ENCODE measurements at regions not wholly inside any gene's neighbourhood (a gene's known extent, or its start where the extent isn't known, plus 50 kb on each side); places are given as distances from the start of the nearest gene placed in this dataset.
"Not testable (repeated sequence)": the region's sequence is repeated elsewhere in the genome, so short reads cannot be mapped to it uniquely, and the experiment has no call there.

DNA sequence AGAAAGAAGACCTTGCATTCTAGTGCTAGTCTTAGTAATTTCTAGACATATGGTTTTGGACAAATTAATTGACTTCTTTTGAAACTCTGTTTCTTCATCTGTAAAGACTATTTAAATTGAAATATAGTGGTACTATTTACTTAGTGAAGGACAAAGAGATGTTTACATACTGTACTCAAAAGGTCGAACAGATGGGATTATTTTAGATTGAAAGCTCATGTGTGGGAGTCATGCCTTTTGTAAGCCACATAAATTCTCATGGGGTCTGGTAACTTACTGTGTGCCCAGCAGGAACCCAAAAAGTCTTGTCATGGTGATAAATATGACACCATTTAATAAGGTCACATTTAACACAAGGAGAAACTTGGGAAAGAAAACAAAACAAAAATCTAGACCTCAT lies 368.2 kb upstream of the CITED2 start:
- DNase-seq = no peak

DNA sequence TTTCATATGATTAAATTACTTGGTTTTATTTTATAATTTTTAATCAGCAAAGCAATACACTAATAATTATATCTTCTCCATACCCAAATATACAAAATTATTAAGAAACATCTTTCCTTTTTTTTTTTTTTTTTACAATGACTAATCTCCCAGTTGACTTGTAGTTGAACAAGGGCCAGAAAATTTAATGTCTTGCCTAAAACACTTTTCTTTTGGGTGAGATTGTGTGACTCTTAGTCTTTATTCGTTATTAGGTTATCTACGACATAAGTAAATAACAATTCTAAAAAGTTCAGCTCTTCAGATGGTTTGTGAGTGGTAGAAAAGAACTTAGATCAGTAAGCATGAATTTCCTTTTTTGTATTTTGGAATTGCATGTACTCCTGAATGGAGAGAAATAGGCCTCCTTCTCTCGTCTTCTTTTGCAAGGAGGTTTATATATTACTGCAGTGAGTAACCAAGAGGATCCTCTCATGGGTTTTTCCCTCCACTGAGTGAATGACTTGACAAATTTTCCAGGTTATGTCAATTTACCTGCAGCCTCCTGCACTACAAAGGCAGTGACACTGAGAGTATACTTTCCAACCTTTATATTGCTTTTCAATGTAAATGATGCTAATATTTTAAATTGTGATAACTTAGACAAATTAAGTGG lies 364.5 kb upstream of the CITED2 start:
- no peak for DNase-seq

- DNase-seq = no peak
Measured at GRCh38 chr6:139736325-139736906, 362.0 kb upstream of the CITED2 start.

- DNase-seq = no peak
Measured at GRCh38 chr6:139732451-139732850, 358.0 kb upstream of the CITED2 start.

- no peak for DNase-seq
Measured at GRCh38 chr6:139730340-139730974, 356.0 kb upstream of the CITED2 start.

DNA sequence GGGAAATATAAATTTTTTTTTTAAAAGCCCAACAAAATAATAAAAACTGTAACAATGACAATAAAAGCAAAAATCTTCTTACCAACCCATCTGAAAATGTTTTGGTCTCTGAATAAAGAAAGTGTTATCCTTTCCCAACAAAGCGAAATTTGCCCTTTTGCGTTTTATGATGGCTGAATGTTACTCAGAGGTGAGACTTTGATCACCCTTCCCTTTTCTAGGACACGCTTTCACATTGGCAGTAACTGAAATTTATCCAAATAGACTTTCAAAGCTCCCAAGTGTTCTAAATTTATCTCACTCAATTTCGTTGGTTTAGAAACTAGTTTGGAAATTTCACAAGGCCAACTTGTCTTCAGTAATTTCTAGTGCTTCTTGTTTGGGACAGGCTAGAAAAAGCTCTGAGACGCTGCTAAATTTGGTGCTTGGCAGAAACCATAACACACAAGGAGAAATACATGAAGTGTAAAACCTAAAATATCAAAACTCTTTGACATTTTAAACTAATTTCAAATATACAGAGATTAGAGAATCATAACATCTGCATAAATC lies 354.5 kb upstream of the CITED2 start:
- no peak for DNase-seq

GRCh38 chr6:139726272-139726671 lies 351.8 kb upstream of the CITED2 start:
- DNase-seq = not testable (repeated sequence)

GRCh38 chr6:139722530-139722929 lies 348.1 kb upstream of the CITED2 start:
- no peak for DNase-seq

GRCh38 chr6:139721954-139722353 lies 347.5 kb upstream of the CITED2 start:
- no peak for DNase-seq

GRCh38 chr6:139713900-139714506 lies 339.6 kb upstream of the CITED2 start:
- no peak for DNase-seq

DNA sequence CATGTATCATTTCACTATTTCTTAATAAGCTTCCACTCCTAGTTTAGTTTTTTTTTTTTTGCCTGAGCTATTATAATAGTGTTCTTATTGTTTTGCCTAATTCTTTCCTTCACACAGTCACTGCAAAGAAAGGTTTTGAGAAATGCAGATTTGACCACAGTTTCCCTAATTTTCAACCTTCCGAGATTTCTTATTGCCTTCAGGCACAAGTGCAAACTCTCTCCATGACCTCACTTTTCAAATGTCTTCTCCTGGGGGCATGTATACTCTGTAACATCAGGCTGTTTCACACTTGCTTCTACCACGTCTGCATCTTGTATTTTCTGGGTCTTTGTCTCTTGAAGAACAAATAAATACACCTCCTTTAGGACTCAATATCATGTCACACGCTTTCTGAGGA lies 339.0 kb upstream of the CITED2 start:
- DNase-seq = no peak

GRCh38 chr6:139712830-139713229 lies 338.4 kb upstream of the CITED2 start:
- DNase-seq = no peak

- DNase-seq = no peak
Measured at GRCh38 chr6:139711804-139712585, 337.5 kb upstream of the CITED2 start.

DNA sequence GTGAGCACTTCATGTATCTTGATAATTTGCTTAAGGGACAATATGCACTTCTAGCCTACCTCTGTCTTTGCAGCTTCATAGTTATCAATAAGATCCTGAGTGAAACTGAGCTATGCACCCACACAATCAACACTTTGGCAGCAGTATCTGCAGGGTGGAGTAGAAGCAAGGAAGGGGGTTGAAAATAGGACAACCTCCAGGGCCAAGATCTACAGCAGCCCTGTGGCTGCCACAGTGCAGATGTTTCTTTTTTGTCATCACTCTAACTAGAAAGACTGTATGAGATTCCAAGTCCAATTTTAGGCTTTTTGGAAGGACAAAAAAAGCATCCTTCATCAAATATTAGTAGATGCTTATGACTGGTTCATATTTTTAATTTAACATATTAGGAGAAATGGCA lies 336.1 kb upstream of the CITED2 start:
- DNase-seq = no peak

- DNase-seq = no peak
Measured at GRCh38 chr6:139708337-139709199, 334.1 kb upstream of the CITED2 start.

DNA sequence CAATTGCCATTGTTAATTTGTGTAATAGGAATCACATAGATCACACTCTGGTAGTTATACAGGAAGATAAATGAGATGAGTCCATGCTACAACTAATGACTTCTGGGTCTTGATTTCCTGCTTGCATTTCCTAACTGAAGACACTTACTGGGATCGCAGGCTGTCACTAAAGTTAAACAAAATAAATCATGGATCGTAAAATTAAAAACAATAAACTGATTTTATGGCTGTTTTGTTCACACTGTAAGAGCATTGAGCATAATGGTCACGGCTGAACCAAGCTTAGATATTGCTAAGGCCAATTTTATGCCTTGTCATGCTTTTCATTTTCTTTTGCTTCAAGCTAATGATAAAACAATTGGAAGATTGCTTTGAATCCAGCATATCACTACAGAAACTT lies 332.5 kb upstream of the CITED2 start:
- no peak for DNase-seq

DNA sequence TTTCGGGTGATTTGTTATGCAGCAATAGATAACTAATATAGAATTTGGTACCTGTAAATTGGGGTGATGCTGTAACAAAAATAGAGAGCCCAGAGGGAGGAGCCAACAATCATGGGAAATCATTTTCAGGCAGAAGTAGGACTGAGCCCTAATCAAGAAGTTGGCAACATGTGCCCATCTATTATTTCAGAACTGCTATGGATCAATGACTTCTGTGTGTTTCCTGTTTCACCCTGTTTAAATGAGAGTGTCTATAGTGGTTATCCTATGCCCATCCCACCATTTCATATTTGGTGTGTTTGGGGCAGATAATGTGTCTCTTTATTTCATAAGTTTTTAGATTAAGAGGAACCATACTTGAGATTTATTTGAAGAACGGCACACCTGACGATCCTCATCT lies 330.8 kb upstream of the CITED2 start:
- no peak for DNase-seq

- DNase-seq = no peak
Measured at GRCh38 chr6:139703780-139704179, 329.3 kb upstream of the CITED2 start.

GRCh38 chr6:139702706-139703105 lies 328.3 kb upstream of the CITED2 start:
- DNase-seq = no peak

DNA sequence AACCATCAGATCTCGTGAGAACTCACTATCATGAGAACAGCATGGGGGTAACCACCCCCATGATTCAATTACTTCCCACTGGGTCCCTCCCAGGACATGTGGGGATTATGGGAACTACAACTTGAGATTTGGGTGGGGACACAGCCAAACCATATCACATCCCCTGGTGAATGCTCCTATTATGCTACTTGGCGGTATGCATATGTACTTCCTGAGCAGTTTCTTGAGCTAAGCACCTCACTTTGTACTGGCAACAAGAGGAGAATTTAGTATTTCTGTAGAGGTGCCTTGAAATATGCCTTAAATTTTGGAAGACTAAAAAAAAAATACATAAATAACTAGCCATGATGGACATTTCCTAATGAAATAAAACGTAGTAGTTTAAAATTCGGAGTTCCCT lies 327.2 kb upstream of the CITED2 start:
- no peak for DNase-seq

DNA sequence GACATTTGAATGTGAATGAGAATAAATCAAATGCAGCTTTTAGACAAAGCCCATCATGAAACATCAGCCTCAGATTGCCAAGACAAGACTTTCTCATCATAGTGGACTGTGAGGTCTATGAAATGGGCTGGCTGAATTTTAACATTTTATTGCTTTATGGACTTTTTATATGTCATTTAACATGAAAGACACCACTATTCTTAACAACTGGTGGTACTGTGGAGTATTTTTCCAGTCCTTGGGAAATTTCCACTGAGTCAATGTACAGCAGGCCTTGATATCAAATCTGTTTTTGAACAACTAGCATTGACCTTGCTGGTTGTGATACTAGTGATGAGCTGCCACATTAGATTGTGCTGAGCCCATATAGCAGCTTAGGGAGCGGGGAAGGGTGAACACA lies 326.6 kb upstream of the CITED2 start:
- no peak for DNase-seq

DNA sequence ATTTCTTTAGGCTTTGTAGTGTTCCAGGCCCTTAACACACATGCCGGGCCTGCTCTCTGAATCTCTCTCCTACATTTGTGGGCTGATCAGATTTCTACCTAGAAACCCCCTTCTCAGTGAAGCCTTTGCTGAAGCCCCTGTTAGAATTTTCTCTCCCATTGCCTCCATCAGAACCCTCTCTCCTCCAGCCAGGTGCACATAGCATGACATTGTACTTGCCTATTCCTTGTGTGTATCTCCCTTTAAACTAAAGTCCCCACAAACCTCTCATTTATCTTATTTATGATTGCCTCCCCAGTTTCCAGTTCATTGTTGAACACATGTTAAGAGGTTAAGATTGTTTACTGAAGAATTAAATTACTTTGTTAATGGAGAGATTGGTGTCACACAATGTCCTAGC lies 325.5 kb upstream of the CITED2 start:
- no peak for DNase-seq
